Lower lobe of right lung (tissue), 2 donors: ENCODE measurements at regions not wholly inside any gene's neighbourhood (a gene's known extent, or its start where the extent isn't known, plus 50 kb on each side); places are given as distances from the start of the nearest gene placed in this dataset.

Source experiments
- ATAC-seq, 2 donors: fragments of 200-7000 bp; cut with Tn5 transposase; one replicate each; pipeline ENCODE4 v1.9.1; 2020 to 2022; ENCODE audit warnings: mild to moderate bottlenecking in 2 of 2, moderate library complexity in 2 of 2
- DNase-seq: peaks from one replicate; pipeline ENCODE4 v3.0.0-alpha.2; 2020
- H3K27ac ChIP-seq: fragments of 200-600 bp; one replicate; pipeline ENCODE4 v1.8.0; 2022
- H3K27me3 ChIP-seq: fragments of 200-600 bp; one replicate; pipeline ENCODE4 v1.8.0; 2022; ENCODE audit warnings: low read depth
- H3K36me3 ChIP-seq: fragments of 200-600 bp; one replicate; pipeline ENCODE4 v1.8.0; 2022; ENCODE audit warnings: mild to moderate bottlenecking
- H3K4me1 ChIP-seq: fragments of 200-600 bp; one replicate; pipeline ENCODE4 v1.8.0; 2022
- H3K4me3 ChIP-seq: fragments of 200-600 bp; one replicate; pipeline ENCODE4 v1.8.0; 2022; ENCODE audit warnings: mild to moderate bottlenecking
- H3K9me3 ChIP-seq: fragments of 200-600 bp; one replicate; pipeline ENCODE4 v1.8.0; 2022
- CTCF ChIP-seq: fragments of 200-600 bp; IDR thresholded peaks from one replicate; pipeline ENCODE4 v1.8.0; 2022; ENCODE audit warnings: antibody characterized with exemption, mild to moderate bottlenecking
- intact Hi-C: fragments of 100-400 bp; cut with DNase I; formaldehyde crosslinking; loops from one replicate; pipeline ENCODE4 v1.11.0; 2022
- donor health status: DM: no; HTN: yes; CAD: no; lungs with severe emphysema.

- no peak for ATAC-seq
- no peak for TF ChIP-seq CTCF
- no peaks in the 10 kb centered on the region for H3K4me1 ChIP-seq
- intact Hi-C loops: no loop called here
- H3K9me3 ChIP-seq: no peaks in the 10 kb centered on the region
- no peaks in the 10 kb centered on the region for H3K36me3 ChIP-seq
- no peak for DNase-seq
- no peaks in the 10 kb centered on the region for H3K27me3 ChIP-seq
- H3K4me3 ChIP-seq: no peak overlapping the region
- no peak overlapping the region for H3K27ac ChIP-seq
These were observed 243.4 kb upstream of the SPRY2 start for GRCh38 chr13:80584306-80584705.

- H3K36me3 ChIP-seq: no peaks in the 10 kb centered on the region
- no peak for TF ChIP-seq CTCF
- ATAC-seq (no peak), DNase-seq (no peak)
- H3K9me3 ChIP-seq: no peaks in the 10 kb centered on the region
- no peak overlapping the region for H3K4me3 ChIP-seq
- peaks cover 10% of the 10 kb centered on the region for H3K4me1 ChIP-seq
- intact Hi-C loops: no loop called here
- H3K27ac ChIP-seq: no peak overlapping the region
- no peaks in the 10 kb centered on the region for H3K27me3 ChIP-seq
These were observed 237.2 kb upstream of the SPRY2 start for GRCh38 chr13:80577926-80578670.

GRCh38 chr13:80577285-80577684 is 236.4 kb upstream of the SPRY2 start:
- no peaks in the 10 kb centered on the region for H3K27me3 ChIP-seq
- no peaks in the 10 kb centered on the region for H3K36me3 ChIP-seq
- no peaks in the 10 kb centered on the region for H3K9me3 ChIP-seq
- DNase-seq: no peak
- H3K4me1 ChIP-seq: peaks cover 10% of the 10 kb centered on the region
- H3K4me3 ChIP-seq: no peak overlapping the region
- no peak for ATAC-seq
- no peak overlapping the region for H3K27ac ChIP-seq
- intact Hi-C loops: no loop called here
- no peak for TF ChIP-seq CTCF

GRCh38 chr13:80574113-80574850 is 233.4 kb upstream of the SPRY2 start:
- ATAC-seq (no peak), DNase-seq (no peak)
- H3K36me3 ChIP-seq: no peaks in the 10 kb centered on the region
- H3K27me3 ChIP-seq: no peaks in the 10 kb centered on the region
- no peak overlapping the region for H3K4me3 ChIP-seq
- no peaks in the 10 kb centered on the region for H3K9me3 ChIP-seq
- intact Hi-C loops: no loop called here
- TF ChIP-seq CTCF: no peak
- no peak overlapping the region for H3K27ac ChIP-seq
- peaks cover 10% of the 10 kb centered on the region for H3K4me1 ChIP-seq

- Histone ChIP-seq H3K4me3 (no peak overlapping the region), H3K27ac (no peak overlapping the region), H3K9me3 (no peaks in the 10 kb centered on the region), H3K36me3 (no peaks in the 10 kb centered on the region), H3K27me3 (no peaks in the 10 kb centered on the region), H3K4me1 (peaks cover 10% of the 10 kb centered on the region)
- no peak for TF ChIP-seq CTCF
- no peak for ATAC-seq
- DNase-seq: no peak
- intact Hi-C loops: no loop called here
These were observed 232.0 kb upstream of the SPRY2 start for GRCh38 chr13:80572923-80573316.
